ENCODE measurements at regions not wholly inside any gene's neighbourhood (a gene's known extent, or its start where the extent isn't known, plus 50 kb on each side); places are given as distances from the start of the nearest gene placed in this dataset.
"Not testable (repeated sequence)": the region's sequence is repeated elsewhere in the genome, so short reads cannot be mapped to it uniquely, and the experiment has no call there.

DNA sequence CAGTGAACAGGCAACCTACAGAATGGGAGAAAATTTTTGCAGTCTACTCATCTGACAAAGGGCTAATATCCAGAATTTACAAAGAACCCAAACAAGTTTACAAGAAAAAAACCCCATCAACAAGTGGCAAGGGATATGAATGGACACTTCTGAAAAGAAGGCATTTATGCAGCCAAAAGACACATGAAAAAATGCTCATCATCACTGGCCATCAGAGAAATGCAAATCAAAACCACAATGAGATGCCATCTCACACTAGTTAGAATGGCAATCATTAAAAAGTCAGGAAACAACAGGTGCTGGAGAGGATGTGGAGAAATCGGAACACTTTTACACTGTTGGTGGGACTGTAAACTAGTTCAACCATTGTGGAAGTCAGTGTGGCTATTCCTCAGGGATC is 80.3 kb downstream of the ZNF474 start:
- H3K27ac ChIP-seq; intact Hi-C loops (cut with DNase I); H3K4me3 ChIP-seq; DNase-seq; H3K4me1 ChIP-seq; H3K36me3 ChIP-seq; ATAC-seq; H3K27me3 ChIP-seq; H3K9me3 ChIP-seq: not testable (repeated sequence)

DNA sequence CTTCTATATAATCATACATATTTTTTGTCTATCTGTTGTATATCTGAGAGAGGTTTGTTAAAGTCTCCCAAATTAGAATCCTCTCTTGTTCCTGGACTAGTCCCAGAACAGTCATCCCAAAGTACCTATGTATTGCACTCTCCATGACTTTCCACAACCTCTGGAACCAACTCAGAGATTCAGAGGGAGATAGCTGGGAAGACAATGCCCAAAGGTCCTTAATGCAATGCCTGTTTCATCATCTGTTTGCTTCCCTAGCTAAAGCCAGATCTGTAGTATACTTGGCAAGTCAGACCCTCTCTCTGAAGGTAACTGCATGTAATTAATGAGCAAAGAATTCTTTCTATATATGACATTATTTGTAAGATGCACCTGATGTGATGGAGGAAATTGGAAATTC is 89.4 kb downstream of the ZNF474 start:
- intact Hi-C loops (cut with DNase I), result no loop called here
- Histone ChIP-seq H3K4me3 (no peak overlapping the region), H3K27ac (no peak overlapping the region), H3K4me1 (no peaks in the 10 kb centered on the region), H3K36me3 (no peaks in the 10 kb centered on the region), H3K9me3 (peaks cover 0 to 5% of the 10 kb centered on the region in 2 donors), H3K27me3 (no peaks in the 10 kb centered on the region)
- no peak for ATAC-seq
- no peak for DNase-seq
- TF ChIP-seq, protein P1, sequence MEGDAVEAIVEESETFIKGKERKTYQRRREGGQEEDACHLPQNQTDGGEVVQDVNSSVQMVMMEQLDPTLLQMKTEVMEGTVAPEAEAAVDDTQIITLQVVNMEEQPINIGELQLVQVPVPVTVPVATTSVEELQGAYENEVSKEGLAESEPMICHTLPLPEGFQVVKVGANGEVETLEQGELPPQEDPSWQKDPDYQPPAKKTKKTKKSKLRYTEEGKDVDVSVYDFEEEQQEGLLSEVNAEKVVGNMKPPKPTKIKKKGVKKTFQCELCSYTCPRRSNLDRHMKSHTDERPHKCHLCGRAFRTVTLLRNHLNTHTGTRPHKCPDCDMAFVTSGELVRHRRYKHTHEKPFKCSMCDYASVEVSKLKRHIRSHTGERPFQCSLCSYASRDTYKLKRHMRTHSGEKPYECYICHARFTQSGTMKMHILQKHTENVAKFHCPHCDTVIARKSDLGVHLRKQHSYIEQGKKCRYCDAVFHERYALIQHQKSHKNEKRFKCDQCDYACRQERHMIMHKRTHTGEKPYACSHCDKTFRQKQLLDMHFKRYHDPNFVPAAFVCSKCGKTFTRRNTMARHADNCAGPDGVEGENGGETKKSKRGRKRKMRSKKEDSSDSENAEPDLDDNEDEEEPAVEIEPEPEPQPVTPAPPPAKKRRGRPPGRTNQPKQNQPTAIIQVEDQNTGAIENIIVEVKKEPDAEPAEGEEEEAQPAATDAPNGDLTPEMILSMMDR (IDR thresholded peaks at IDR 0.05), result no peak

DNA sequence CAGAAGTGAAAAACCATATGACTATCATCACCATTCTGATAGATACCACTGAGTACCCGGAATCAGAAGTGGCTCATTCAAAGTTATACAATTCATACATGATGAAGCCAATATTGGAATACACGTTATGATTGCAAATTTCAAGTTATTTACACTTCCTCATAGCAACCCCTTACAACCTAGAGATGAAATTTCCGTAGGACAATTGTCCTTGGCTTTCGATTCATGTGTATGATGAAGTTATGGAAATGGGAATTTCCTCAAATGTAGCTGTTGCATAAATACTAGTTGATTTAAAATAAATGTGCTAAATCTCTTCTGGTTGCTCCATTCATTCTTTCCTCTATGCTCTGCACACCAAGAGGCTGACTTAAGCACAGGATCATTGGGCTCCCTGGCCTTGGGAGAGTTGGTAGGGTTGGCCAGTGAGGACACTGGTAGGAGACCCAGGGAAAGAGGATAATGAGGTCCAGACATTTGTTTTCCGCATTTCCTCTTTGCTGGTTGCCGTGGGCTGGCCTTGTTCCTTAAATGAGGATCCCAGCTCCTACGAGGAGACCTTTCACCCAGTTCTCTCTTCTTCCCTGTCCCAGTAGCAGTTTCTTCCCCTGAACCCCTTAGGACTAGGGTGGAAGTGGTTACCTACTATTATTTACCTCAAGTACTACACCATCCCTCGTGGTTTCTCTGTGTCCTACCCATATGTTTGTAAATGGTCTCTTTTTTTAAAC is 90.3 kb downstream of the ZNF474 start:
- no peaks in the 10 kb centered on the region for H3K36me3 ChIP-seq
- TF ChIP-seq, protein P1 (IDR thresholded peaks at IDR 0.05), result no peak
- no peak overlapping the region for H3K4me3 ChIP-seq
- peak overlapping the region in 1 of 2 donors; percentile 25 for H3K27ac ChIP-seq
- no peaks in the 10 kb centered on the region for H3K4me1 ChIP-seq
- ATAC-seq (no peak), DNase-seq (no peak)
- peaks cover 0 to 5% of the 10 kb centered on the region in 2 donors for H3K9me3 ChIP-seq
- intact Hi-C loops (cut with DNase I), result no loop called here
- no peaks in the 10 kb centered on the region for H3K27me3 ChIP-seq

DNA sequence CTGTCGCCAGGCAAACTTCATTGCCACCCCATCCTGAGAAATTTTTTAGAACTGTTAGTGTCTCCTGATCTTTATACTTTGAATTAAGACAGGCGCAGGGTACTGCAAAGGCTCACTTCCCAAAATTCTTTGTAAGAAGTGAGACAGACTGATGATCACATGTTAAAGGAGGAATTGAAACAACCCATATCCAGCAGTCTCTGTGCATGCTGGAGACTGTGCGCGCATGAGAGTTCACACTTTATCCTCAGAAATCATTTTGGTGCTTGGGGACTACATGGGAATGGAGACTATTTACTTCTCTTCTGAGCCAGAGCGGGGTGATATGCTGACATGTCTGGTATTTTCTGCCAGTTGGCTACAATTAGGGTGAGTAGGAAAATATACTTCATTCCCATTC is 91.2 kb downstream of the ZNF474 start:
- TF ChIP-seq, protein P1 (IDR thresholded peaks at IDR 0.05), result no peak
- DNase-seq (no peak), ATAC-seq (peak; percentile 22)
- Histone ChIP-seq H3K4me1 (no peaks in the 10 kb centered on the region), H3K4me3 (no peak overlapping the region), H3K9me3 (peaks cover 0 to 5% of the 10 kb centered on the region in 2 donors), H3K36me3 (no peaks in the 10 kb centered on the region), H3K27me3 (no peaks in the 10 kb centered on the region), H3K27ac (peak overlapping the region in 1 of 2 donors; percentile 25)
- intact Hi-C loops (cut with DNase I), result no loop called here

DNA sequence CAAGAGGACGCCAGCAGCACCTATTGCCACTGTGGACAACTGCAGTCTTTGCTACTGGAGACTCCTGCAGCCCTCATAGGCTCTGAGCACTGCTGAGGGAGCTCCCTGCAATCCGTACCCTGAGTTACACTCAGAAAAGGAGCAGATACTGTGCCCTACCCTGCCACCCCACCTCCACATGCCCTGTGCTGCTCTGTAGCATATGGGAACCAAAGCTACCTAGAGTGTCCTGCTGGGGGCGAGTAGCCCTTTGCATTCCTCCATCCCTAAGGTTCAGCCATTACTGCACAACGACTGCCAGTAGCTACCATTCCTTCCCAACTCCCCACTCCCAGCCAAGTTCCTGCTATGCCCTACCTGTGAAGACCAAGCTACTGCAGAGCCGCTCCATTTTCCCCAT is 90.2 kb upstream of the SNCAIP start:
- Histone ChIP-seq H3K27ac (no peak overlapping the region), H3K36me3 (no peaks in the 10 kb centered on the region), H3K9me3 (peaks cover 0 to 5% of the 10 kb centered on the region in 2 donors), H3K4me3 (no peak overlapping the region), H3K4me1 (no peaks in the 10 kb centered on the region), H3K27me3 (no peaks in the 10 kb centered on the region)
- ATAC-seq, result no peak
- TF ChIP-seq, protein P1 (IDR thresholded peaks at IDR 0.05), result no peak
- intact Hi-C loops (cut with DNase I), result no loop called here
- DNase-seq, result no peak

DNA sequence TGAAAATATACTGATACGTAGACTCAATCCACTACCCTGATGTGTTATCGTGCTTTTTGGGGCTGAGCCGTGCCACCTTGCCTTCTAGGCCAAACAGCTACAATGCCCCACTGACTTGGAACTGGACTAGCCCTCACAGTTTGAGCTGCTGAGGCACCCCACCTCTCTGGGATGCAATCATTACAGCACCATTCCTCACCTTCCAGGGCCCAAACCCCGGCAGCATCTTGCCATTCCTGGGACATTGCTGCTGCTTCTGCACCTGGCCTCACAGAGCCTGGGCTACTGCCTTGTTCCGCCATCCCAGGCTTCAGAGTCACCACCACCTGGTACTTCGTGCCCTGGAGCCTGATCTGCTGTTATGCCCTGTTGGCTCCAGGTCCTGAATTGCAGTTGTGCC is 89.5 kb upstream of the SNCAIP start:
- no peak for DNase-seq
- Histone ChIP-seq H3K27ac (no peak overlapping the region), H3K27me3 (no peaks in the 10 kb centered on the region), H3K4me3 (no peak overlapping the region), H3K36me3 (no peaks in the 10 kb centered on the region), H3K9me3 (peaks cover 0 to 5% of the 10 kb centered on the region in 2 donors), H3K4me1 (no peaks in the 10 kb centered on the region)
- no peak for ATAC-seq
- intact Hi-C loops (cut with DNase I), result no loop called here
- TF ChIP-seq, protein P1 (IDR thresholded peaks at IDR 0.05), result no peak
